Hematopoietic multipotent progenitor cell (in vitro differentiated cells): ENCODE measurements at regions not wholly inside any gene's neighbourhood (a gene's known extent, or its start where the extent isn't known, plus 50 kb on each side); places are given as distances from the start of the nearest gene placed in this dataset.
"Not testable (repeated sequence)": the region's sequence is repeated elsewhere in the genome, so short reads cannot be mapped to it uniquely, and the experiment has no call there.

Experiments used
- DNase-seq, 3 donors: peaks; one replicate each; pipeline ENCODE4 v3.0.0-alpha.2; 2011 to 2015; ENCODE audit warnings: low read depth in 2 of 3, low spot score in 2 of 3

GRCh38 chr13:90443268-90443667 lies 904.2 kb upstream of the MIR17HG start:
- DNase-seq = no peak

GRCh38 chr13:90444232-90444631 lies 903.3 kb upstream of the MIR17HG start:
- DNase-seq = no peak

- DNase-seq = no peak
Measured at GRCh38 chr13:90445179-90445578, 902.3 kb upstream of the MIR17HG start.

- DNase-seq = no peak
Measured at GRCh38 chr13:90447034-90447733, 900.3 kb upstream of the MIR17HG start.

GRCh38 chr13:90447734-90448101 lies 899.8 kb upstream of the MIR17HG start:
- DNase-seq = no peak

GRCh38 chr13:90448466-90449037 lies 898.9 kb upstream of the MIR17HG start:
- no peak for DNase-seq

GRCh38 chr13:90453342-90453741 lies 894.1 kb upstream of the MIR17HG start:
- DNase-seq = no peak

- DNase-seq = no peak
Measured at GRCh38 chr13:90454002-90454636, 893.4 kb upstream of the MIR17HG start.

- no peak for DNase-seq
Measured at GRCh38 chr13:90455067-90455466, 892.4 kb upstream of the MIR17HG start.

- DNase-seq = no peak
Measured at GRCh38 chr13:90455823-90456222, 891.7 kb upstream of the MIR17HG start.

GRCh38 chr13:90461398-90461797 lies 886.1 kb upstream of the MIR17HG start:
- no peak for DNase-seq

GRCh38 chr13:90477216-90477615 lies 870.3 kb upstream of the MIR17HG start:
- DNase-seq = no peak

GRCh38 chr13:90483906-90484305 lies 863.6 kb upstream of the MIR17HG start:
- DNase-seq = no peak

GRCh38 chr13:90485436-90485835 lies 862.1 kb upstream of the MIR17HG start:
- DNase-seq = no peak

GRCh38 chr13:90492872-90493271 lies 854.6 kb upstream of the MIR17HG start:
- no peak for DNase-seq

GRCh38 chr13:90493667-90494066 lies 853.8 kb upstream of the MIR17HG start:
- no peak for DNase-seq

- DNase-seq = not testable (repeated sequence)
Measured at GRCh38 chr13:90494849-90495248, 852.6 kb upstream of the MIR17HG start.

GRCh38 chr13:90498096-90498495 lies 849.4 kb upstream of the MIR17HG start:
- no peak for DNase-seq

- no peak for DNase-seq
Measured at GRCh38 chr13:90498816-90499215, 848.7 kb upstream of the MIR17HG start.

- no peak for DNase-seq
Measured at GRCh38 chr13:90500569-90500968, 846.9 kb upstream of the MIR17HG start.

GRCh38 chr13:90502153-90502552 lies 845.3 kb upstream of the MIR17HG start:
- DNase-seq = no peak

- no peak for DNase-seq
Measured at GRCh38 chr13:90502762-90503161, 844.7 kb upstream of the MIR17HG start.
